OCI-LY7 (cell line): ENCODE measurements at regions not wholly inside any gene's neighbourhood (a gene's known extent, or its start where the extent isn't known, plus 50 kb on each side); places are given as distances from the start of the nearest gene placed in this dataset.

Source experiments
- BruUV-seq: library from RNA; stranded (reverse); fragments of 400-500 nt; replicated peaks from 2 replicates; lab custom pipeline; 2021; lab: Mats Ljungman, UMichigan
- CTCF ChIA-PET: fragments of 300-600 bp; sonication (Branson Sonifier 250); formaldehyde crosslinking; loops from one replicate; lab custom pipeline; 2022; ENCODE audit warnings: antibody characterized with exemption; ENCODE audit not compliant: unreplicated experiment; lab: Charles Lee
- POLR2A ChIA-PET: fragments of 300-600 bp; sonication (Branson Sonifier 250); formaldehyde crosslinking; loops from one replicate; lab custom pipeline; 2022; ENCODE audit warnings: antibody characterized with exemption; lab: Charles Lee
- DNase-seq: peaks from one replicate; pipeline ENCODE4 v3.0.0-alpha.2; 2015; ENCODE audit warnings: low spot score
- H2AFZ ChIP-seq: fragments of 200-600 bp; sonication (generic), shearing (Covaris generic); 2 replicates; pipeline ENCODE4 v1.6.1; 2014; ENCODE audit warnings: mild to moderate bottlenecking, antibody characterized with exemption, low read length, moderate library complexity
- H3K27ac ChIP-seq: fragments of 200-600 bp; sonication (generic); 2 replicates; pipeline ENCODE4 v1.5.1; 2014; ENCODE audit warnings: mixed run types, low read depth, mild to moderate bottlenecking, moderate library complexity, low read length, inconsistent platforms; ENCODE audit not compliant: poor library complexity, severe bottlenecking
- H3K36me3 ChIP-seq: fragments of 200-600 bp; sonication (generic); 2 replicates; pipeline ENCODE4 v1.6.1; 2014; ENCODE audit warnings: mild to moderate bottlenecking, antibody characterized with exemption, low read length, moderate library complexity, mixed read lengths; ENCODE audit not compliant: insufficient read depth
- H3K4me1 ChIP-seq: fragments of 200-600 bp; sonication (generic); 2 replicates; pipeline ENCODE4 v1.5.1; 2014; ENCODE audit warnings: mild to moderate bottlenecking, low read length; ENCODE audit not compliant: insufficient read depth, poor library complexity, severe bottlenecking
- H3K4me2 ChIP-seq: fragments of 200-600 bp; sonication (generic); 2 replicates; pipeline ENCODE4 v1.6.1; 2014; ENCODE audit warnings: mild to moderate bottlenecking, low read length
- H3K4me3 ChIP-seq: fragments of 200-600 bp; sonication (generic); 2 replicates; pipeline ENCODE4 v1.5.1; 2014; ENCODE audit warnings: mild to moderate bottlenecking, low read depth, low read length; ENCODE audit not compliant: poor library complexity, severe bottlenecking
- H3K79me2 ChIP-seq: fragments of 200-600 bp; sonication (generic); 2 replicates; pipeline ENCODE4 v1.6.1; 2016; ENCODE audit warnings: low read depth, mild to moderate bottlenecking, low read length, moderate library complexity, mixed read lengths; ENCODE audit not compliant: insufficient read depth
- H3K9me2 ChIP-seq: fragments of 200-600 bp; sonication (generic); 2 replicates; pipeline ENCODE4 v1.6.1; 2016; ENCODE audit warnings: mild to moderate bottlenecking, low read length, mixed read lengths; ENCODE audit not compliant: insufficient read depth
- H3K9me3 ChIP-seq: fragments of 200-600 bp; sonication (generic); 2 replicates; pipeline ENCODE4 v1.6.1; 2014; ENCODE audit warnings: mild to moderate bottlenecking, mixed run types, low read length, mixed read lengths
- H4K20me1 ChIP-seq: fragments of 200-600 bp; sonication (generic); 2 replicates; pipeline ENCODE4 v1.6.1; 2014; ENCODE audit warnings: mild to moderate bottlenecking, antibody characterized with exemption, low read length, moderate library complexity, mixed read lengths; ENCODE audit not compliant: insufficient read depth
- CTCF ChIP-seq: fragments of 200-600 bp; sonication (generic); conservative IDR thresholded peaks from 2 replicates; pipeline ENCODE4 v1.5.1; 2014; ENCODE audit warnings: mild to moderate bottlenecking, antibody characterized with exemption, low read length, moderate library complexity, mixed read lengths
- EZH2phosphoT487 ChIP-seq: fragments of 200-600 bp; sonication (generic); IDR thresholded peaks from 2 replicates; pipeline ENCODE4 v1.6.1; 2018; ENCODE audit warnings: low read depth, borderline replicate concordance, mild to moderate bottlenecking, mixed run types, antibody characterized with exemption, low read length, moderate library complexity, mixed read lengths
- intact Hi-C: fragments of 100-400 bp; cut with micrococcal nuclease; formaldehyde crosslinking; loops from one replicate; pipeline ENCODE4 v1.10.0; 2022; ENCODE audit not compliant: unreplicated experiment

- no peaks in the 10 kb centered on the region for H4K20me1 ChIP-seq
- intact Hi-C loops, result no loop called here
- H2AFZ ChIP-seq, result no peak overlapping the region
- no TSS peak for BruUV-seq
- H3K9me3 ChIP-seq, result no peaks in the 10 kb centered on the region
- CTCF ChIA-PET, result no interaction called here
- no peaks in the 10 kb centered on the region for H3K79me2 ChIP-seq
- TF ChIP-seq EZH2phosphoT487 (no peak), CTCF (no peak)
- no peak overlapping the region for H3K4me2 ChIP-seq
- H3K36me3 ChIP-seq, result no peaks in the 10 kb centered on the region
- POLR2A ChIA-PET, result interaction anchor here (1.2 kb wide), 1 partner anchor 9 kb away, joined by 3 read pairs; no protein-coding TSS in a partner anchor
- no peak overlapping the region for H3K27ac ChIP-seq
- DNase-seq, result no peak
- no peak overlapping the region for H3K4me3 ChIP-seq
- H3K4me1 ChIP-seq, result no peaks in the 10 kb centered on the region
- no peaks in the 10 kb centered on the region for H3K9me2 ChIP-seq
Observed at GRCh38 chr2:52501715-52502475, 1265.7 kb upstream of the CHAC2 start.

GRCh38 chr2:52500561-52500960 lies 1267.0 kb upstream of the CHAC2 start:
- Histone ChIP-seq H3K4me2 (no peak overlapping the region), H3K79me2 (no peaks in the 10 kb centered on the region), H3K4me1 (no peaks in the 10 kb centered on the region), H3K4me3 (no peak overlapping the region), H3K9me3 (no peaks in the 10 kb centered on the region), H3K9me2 (no peaks in the 10 kb centered on the region), H2AFZ (no peak overlapping the region), H3K27ac (no peak overlapping the region), H4K20me1 (no peaks in the 10 kb centered on the region), H3K36me3 (no peaks in the 10 kb centered on the region)
- ChIA-PET CTCF (no interaction called here), POLR2A (interaction anchor here (1.2 kb wide), 1 partner anchor 8 kb away, joined by 3 read pairs; no protein-coding TSS in a partner anchor)
- TF ChIP-seq CTCF (no peak), EZH2phosphoT487 (no peak)
- no peak for DNase-seq
- intact Hi-C loops, result no loop called here
- BruUV-seq, result no TSS peak

- H4K20me1 ChIP-seq, result no peaks in the 10 kb centered on the region
- no peaks in the 10 kb centered on the region for H3K9me2 ChIP-seq
- no peak overlapping the region for H3K4me3 ChIP-seq
- intact Hi-C loops, result no loop called here
- TF ChIP-seq CTCF, result no peak
- no peak for TF ChIP-seq EZH2phosphoT487
- ChIA-PET POLR2A (no interaction called here), CTCF (no interaction called here)
- H3K79me2 ChIP-seq, result no peaks in the 10 kb centered on the region
- no peaks in the 10 kb centered on the region for H3K36me3 ChIP-seq
- no peak overlapping the region for H3K4me2 ChIP-seq
- no peak overlapping the region for H3K27ac ChIP-seq
- H3K9me3 ChIP-seq, result no peaks in the 10 kb centered on the region
- no peak overlapping the region for H2AFZ ChIP-seq
- BruUV-seq, result no TSS peak
- no peaks in the 10 kb centered on the region for H3K4me1 ChIP-seq
- DNase-seq, result no peak
Observed at GRCh38 chr2:52498077-52498750, 1269.4 kb upstream of the CHAC2 start.
